H9 (cell line): ENCODE measurements at regions not wholly inside any gene's neighbourhood (a gene's known extent, or its start where the extent isn't known, plus 50 kb on each side); places are given as distances from the start of the nearest gene placed in this dataset.

ENCODE experiments used
- DNase-seq: peaks from one replicate; pipeline ENCODE4 v3.0.0-alpha.2; 2017
- H2AFZ ChIP-seq: one replicate; pipeline ENCODE4 v1.6.1; 2013; ENCODE audit warnings: mild to moderate bottlenecking, low read length, control low read depth, moderate library complexity
- H2AK5ac ChIP-seq: 2 replicates; pipeline ENCODE4 v1.6.1; 2013; ENCODE audit warnings: low read length, control low read depth, mixed read lengths; ENCODE audit not compliant: insufficient read length
- H2BK120ac ChIP-seq: one replicate; pipeline ENCODE4 v1.6.1; 2013; ENCODE audit warnings: low read depth, mild to moderate bottlenecking, low read length, control low read depth, inconsistent platforms; ENCODE audit not compliant: poor library complexity, severe bottlenecking
- H2BK12ac ChIP-seq: 2 replicates; pipeline ENCODE4 v1.6.1; 2013; ENCODE audit warnings: low read length, control low read depth, mixed read lengths, low read depth; ENCODE audit not compliant: insufficient read length
- H2BK15ac ChIP-seq: 2 replicates; pipeline ENCODE4 v1.6.1; 2013; ENCODE audit warnings: low read depth, low read length, control low read depth
- H2BK20ac ChIP-seq: one replicate; pipeline ENCODE4 v1.6.1; 2013; ENCODE audit warnings: low read depth, mild to moderate bottlenecking, low read length, control low read depth, inconsistent platforms; ENCODE audit not compliant: poor library complexity, severe bottlenecking
- H2BK5ac ChIP-seq: 2 replicates; pipeline ENCODE4 v1.6.1; 2013; ENCODE audit warnings: low read length, control low read depth, mixed read lengths; ENCODE audit not compliant: insufficient read length
- H3K14ac ChIP-seq: 2 replicates; pipeline ENCODE4 v1.6.1; 2013; ENCODE audit warnings: low read length, control low read depth; ENCODE audit not compliant: insufficient read depth
- H3K18ac ChIP-seq: 2 replicates; pipeline ENCODE4 v1.6.1; 2013; ENCODE audit warnings: low read depth, mild to moderate bottlenecking, mixed read lengths, low read length, control low read depth; ENCODE audit not compliant: insufficient read length
- H3K23ac ChIP-seq: 2 replicates; pipeline ENCODE4 v1.6.1; 2013; ENCODE audit warnings: low read length, control low read depth, mixed read lengths, low read depth; ENCODE audit not compliant: insufficient read length
- H3K23me2 ChIP-seq: 2 replicates; pipeline ENCODE4 v1.6.1; 2013; ENCODE audit warnings: low read depth, mild to moderate bottlenecking, mixed read lengths, low read length, control low read depth; ENCODE audit not compliant: insufficient read length, poor library complexity, severe bottlenecking
- H3K27ac ChIP-seq: 2 replicates; pipeline ENCODE4 v1.5.1; 2013; ENCODE audit warnings: low read length, control low read depth, mixed read lengths, low read depth; ENCODE audit not compliant: insufficient read length
- H3K27me3 ChIP-seq: 2 replicates; pipeline ENCODE4 v1.6.1; 2013; ENCODE audit warnings: low read length, control low read depth, inconsistent platforms; ENCODE audit not compliant: insufficient read depth
- H3K4ac ChIP-seq: 2 replicates; pipeline ENCODE4 v1.6.1; 2013; ENCODE audit warnings: low read depth, mild to moderate bottlenecking, control low read depth, inconsistent platforms, low read length, moderate library complexity
- H3K4me1 ChIP-seq: 2 replicates; pipeline ENCODE4 v1.6.1; 2013; ENCODE audit warnings: low read length, control low read depth, inconsistent platforms; ENCODE audit not compliant: insufficient read depth
- H3K4me2 ChIP-seq: 2 replicates; pipeline ENCODE4 v1.6.1; 2013; ENCODE audit warnings: low read length, control low read depth, mixed read lengths; ENCODE audit not compliant: insufficient read length, insufficient read depth
- H3K56ac ChIP-seq: 2 replicates; pipeline ENCODE4 v1.6.1; 2013; ENCODE audit warnings: low read depth, mild to moderate bottlenecking, mixed read lengths, low read length, control low read depth; ENCODE audit not compliant: insufficient read length
- H3K79me1 ChIP-seq: 2 replicates; pipeline ENCODE4 v1.6.1; 2013; ENCODE audit warnings: low read depth, mild to moderate bottlenecking, moderate library complexity, low read length, control low read depth, inconsistent platforms; ENCODE audit not compliant: insufficient read depth, poor library complexity, severe bottlenecking
- H3K79me2 ChIP-seq: 2 replicates; pipeline ENCODE4 v1.6.1; 2013; ENCODE audit warnings: low read length, control low read depth, inconsistent platforms; ENCODE audit not compliant: insufficient read depth
- H3K9ac ChIP-seq: 2 replicates; pipeline ENCODE4 v1.6.1; 2013; ENCODE audit warnings: low read length, control low read depth, mixed read lengths; ENCODE audit not compliant: insufficient read length; ENCODE audit errors: extremely low read depth
- H3K9me3 ChIP-seq: one replicate; pipeline ENCODE4 v1.6.1; 2013; ENCODE audit warnings: low read depth, low read length, inconsistent platforms; ENCODE audit not compliant: control insufficient read depth
- H3T11ph ChIP-seq: one replicate; pipeline ENCODE4 v1.6.1; 2013; ENCODE audit warnings: mild to moderate bottlenecking, low read length, control low read depth, inconsistent platforms
- H4K20me1 ChIP-seq: one replicate; pipeline ENCODE4 v1.6.1; 2013; ENCODE audit not compliant: control insufficient read depth, insufficient read length, insufficient read depth
- H4K5ac ChIP-seq: 2 replicates; pipeline ENCODE4 v1.6.1; 2013; ENCODE audit warnings: low read depth, mild to moderate bottlenecking, mixed read lengths, low read length, control low read depth; ENCODE audit not compliant: insufficient read length
- H4K8ac ChIP-seq: replicated peaks from 2 replicates; pipeline ENCODE4 v1.6.1; 2013; ENCODE audit warnings: low read length, control low read depth, mixed read lengths, low read depth; ENCODE audit not compliant: insufficient read length
- H4K91ac ChIP-seq: 2 replicates; pipeline ENCODE4 v1.6.1; 2013; ENCODE audit warnings: low read depth, mild to moderate bottlenecking, moderate library complexity, mixed read lengths, low read length, control low read depth; ENCODE audit not compliant: insufficient read length
- H3K27ac Mint-ChIP-seq, 3 experiments: 2 replicates in 2 of 3; 3 replicates in 1 of 3; pipeline ENCODE4 v1.8.0; 2020 to 2021; ENCODE audit warnings: mixed read lengths in 3 of 3, mild to moderate bottlenecking in 1 of 3, moderate library complexity in 1 of 3
- H3K27me3 Mint-ChIP-seq: 2 replicates; pipeline ENCODE4 v1.8.0; 2021; ENCODE audit warnings: low read depth, mild to moderate bottlenecking, moderate library complexity, mixed read lengths
- H3K36me3 Mint-ChIP-seq, 3 experiments: 2 replicates in 2 of 3; 3 replicates in 1 of 3; pipeline ENCODE4 v1.8.0; 2020 to 2021; ENCODE audit warnings: low read depth in 3 of 3, mixed read lengths in 3 of 3; ENCODE audit not compliant: insufficient read depth in 1 of 3
- H3K4me1 Mint-ChIP-seq, 2 experiments: 2 replicates each; pipeline ENCODE4 v1.8.0; 2020; ENCODE audit warnings: mixed read lengths in 2 of 2
- H3K4me3 Mint-ChIP-seq, 2 experiments: 2 replicates in 1 of 2; 3 replicates in 1 of 2; pipeline ENCODE4 v1.8.0; 2020 to 2021; ENCODE audit warnings: mild to moderate bottlenecking in 2 of 2, mixed read lengths in 2 of 2, moderate library complexity in 1 of 2
- H3K9me3 Mint-ChIP-seq, 2 experiments: 2 replicates in 1 of 2; 3 replicates in 1 of 2; pipeline ENCODE4 v1.8.0; 2020; ENCODE audit warnings: mild to moderate bottlenecking in 2 of 2, mixed read lengths in 2 of 2, moderate library complexity in 1 of 2
- CTCF ChIP-seq: fragments of 200-600 bp; sonication (generic); conservative IDR thresholded peaks from 3 replicates; pipeline ENCODE4 v1.8.0; 2021; ENCODE audit warnings: antibody characterized with exemption, mild to moderate bottlenecking
- WGBS: extraction: QIAGEN DNeasy Blood & Tissue Kit; methylation state at CpG from one replicate; pipeline ENCODE4 v1.1.7; 2013; ENCODE audit warnings: missing lambda C conversion rate, low lambda C conversion rate, mixed read lengths; ENCODE audit not compliant: insufficient read length; ENCODE audit errors: extremely low coverage; 5-methylcytosine and 5-hydroxymethylcytosine counted together

- Histone ChIP-seq H3K18ac (no peak overlapping the region), H2BK20ac (no peak overlapping the region), H3K4ac (no peak overlapping the region), H3K27ac (no peak overlapping the region), H4K8ac (no peak overlapping the region), H2AK5ac (no peak overlapping the region), H3T11ph (no peak overlapping the region), H3K79me2 (no peaks in the 10 kb centered on the region), H2BK120ac (no peak overlapping the region), H3K79me1 (no peaks in the 10 kb centered on the region), H2AFZ (no peak overlapping the region), H2BK12ac (no peak overlapping the region), H3K9ac (no peak overlapping the region), H4K91ac (no peak overlapping the region), H3K56ac (no peak overlapping the region), H3K14ac (no peak overlapping the region), H4K20me1 (no peaks in the 10 kb centered on the region), H3K23me2 (no peaks in the 10 kb centered on the region), H3K4me1 (no peaks in the 10 kb centered on the region), H3K27me3 (no peaks in the 10 kb centered on the region), H3K4me2 (no peak overlapping the region), H3K23ac (no peak overlapping the region), H2BK15ac (no peak overlapping the region), H4K5ac (no peak overlapping the region), H2BK5ac (no peak overlapping the region), H3K9me3 (no peaks in the 10 kb centered on the region)
- Mint-ChIP-seq H3K4me1 (no peaks in the 10 kb centered on the region), H3K4me3 (no peak overlapping the region), H3K36me3 (no peaks in the 10 kb centered on the region), H3K9me3 (no peaks in the 10 kb centered on the region), H3K27ac (no peak overlapping the region), H3K27me3 (no peaks in the 10 kb centered on the region)
- no CpG with 5 or more reads among the region's 7 CpGs for WGBS
- TF ChIP-seq CTCF, result no peak
- DNase-seq, result no peak
These were observed 265.1 kb downstream of the NFKBIZ start for GRCh38 chr3:102114264-102114979.
